HL-60/S4 (cell line): ENCODE measurements at regions not wholly inside any gene's neighbourhood (a gene's known extent, or its start where the extent isn't known, plus 50 kb on each side); places are given as distances from the start of the nearest gene placed in this dataset.

Experiments
- in situ Hi-C: fragments of 300-500 bp; cut with MboI; formaldehyde crosslinking; loops from 2 replicates; pipeline ENCODE4 v1.14.3; 2022; ENCODE audit warnings: low sequenced_read_pairs

- in situ Hi-C loops = no loop called here
Measured at GRCh38 chr4:13316354-13316753, 167.8 kb downstream of the RAB28 start.

DNA sequence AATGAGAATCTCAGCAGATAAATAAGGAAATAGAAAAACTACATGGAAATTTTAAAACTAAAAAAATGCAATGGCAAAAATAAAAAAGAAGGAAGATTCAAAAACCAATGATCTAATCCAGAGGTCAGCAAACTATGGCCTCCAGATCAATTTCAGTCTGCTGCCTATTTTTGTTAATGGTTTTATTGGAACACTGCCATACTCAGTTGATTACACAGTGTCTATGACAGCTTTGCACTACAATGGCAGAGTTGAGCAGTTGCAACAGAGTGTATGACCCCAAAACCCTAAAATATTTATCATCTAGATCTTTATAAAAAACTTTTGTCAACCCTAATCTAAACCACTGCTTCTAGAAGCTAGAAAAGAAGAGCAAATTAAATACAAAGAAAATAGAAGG is 170.3 kb downstream of the RAB28 start:
- in situ Hi-C loops = no loop called here

GRCh38 chr4:13312264-13312663 is 171.9 kb downstream of the RAB28 start:
- in situ Hi-C loops = no loop called here

DNA sequence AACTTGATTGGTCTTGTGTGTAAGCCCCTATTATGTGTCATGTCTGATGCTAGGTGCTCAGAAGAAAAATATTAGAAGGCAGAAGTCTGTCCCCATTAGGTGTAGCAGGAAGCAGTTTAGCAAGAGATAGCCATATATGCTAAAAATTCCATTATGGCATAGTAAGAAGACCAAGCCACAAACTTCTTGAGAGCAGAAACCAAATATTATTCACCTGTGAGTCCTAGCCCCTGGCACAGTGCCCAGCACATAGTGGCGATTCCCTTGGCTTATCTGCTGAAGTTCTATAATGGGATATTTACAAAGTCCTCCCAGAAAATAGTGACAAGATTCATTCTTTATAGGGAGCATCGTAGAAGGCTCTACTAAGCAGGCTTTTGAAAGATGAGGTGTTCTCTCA is 174.4 kb downstream of the RAB28 start:
- in situ Hi-C loops = no loop called here

DNA sequence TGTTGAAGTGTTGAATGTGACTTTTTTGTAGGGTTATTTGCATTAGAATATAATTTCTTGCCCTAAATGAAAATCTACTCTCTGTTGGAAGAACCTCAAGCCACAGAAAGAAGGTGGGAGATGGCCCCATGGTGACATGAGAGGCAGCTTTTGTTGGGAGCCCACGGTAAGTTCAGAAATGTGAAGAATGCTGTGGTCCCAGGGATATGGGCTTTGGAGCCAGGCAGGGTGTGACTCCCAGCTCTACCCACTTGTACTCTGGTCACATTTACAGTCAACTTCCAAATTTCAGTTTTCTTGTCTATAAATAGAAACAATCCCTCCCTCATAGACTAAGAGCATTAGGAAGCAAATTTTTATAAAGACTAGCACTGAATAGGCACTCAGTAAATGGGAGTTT is 177.8 kb downstream of the RAB28 start:
- in situ Hi-C loops = no loop called here

- in situ Hi-C loops = no loop called here
Measured at GRCh38 chr4:13302876-13303275, 181.3 kb downstream of the RAB28 start.

GRCh38 chr4:13299343-13299742 is 184.8 kb downstream of the RAB28 start:
- in situ Hi-C loops = no loop called here

DNA sequence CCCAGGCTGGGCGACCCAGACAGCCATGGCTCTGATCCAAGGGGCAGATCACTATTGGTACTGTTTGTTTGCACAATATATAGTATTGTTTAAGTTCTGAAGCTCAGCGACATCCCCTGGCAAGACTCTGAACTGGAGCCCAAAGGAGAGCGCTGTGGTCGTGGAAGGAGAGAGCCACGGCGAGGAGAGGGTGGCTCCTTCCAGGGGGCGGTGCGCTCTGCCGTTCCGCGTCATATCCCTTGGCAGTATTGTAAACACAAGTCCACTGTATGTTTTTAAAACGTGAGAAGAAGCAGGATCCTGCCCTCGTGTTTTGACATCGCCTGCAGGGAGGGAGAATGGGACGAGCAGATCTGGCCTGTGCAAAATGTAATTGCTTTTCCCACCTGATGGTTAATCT is 185.5 kb downstream of the RAB28 start:
- in situ Hi-C loops = no loop called here

- in situ Hi-C loops = no loop called here
Measured at GRCh38 chr4:13296986-13297385, 187.2 kb downstream of the RAB28 start.

DNA sequence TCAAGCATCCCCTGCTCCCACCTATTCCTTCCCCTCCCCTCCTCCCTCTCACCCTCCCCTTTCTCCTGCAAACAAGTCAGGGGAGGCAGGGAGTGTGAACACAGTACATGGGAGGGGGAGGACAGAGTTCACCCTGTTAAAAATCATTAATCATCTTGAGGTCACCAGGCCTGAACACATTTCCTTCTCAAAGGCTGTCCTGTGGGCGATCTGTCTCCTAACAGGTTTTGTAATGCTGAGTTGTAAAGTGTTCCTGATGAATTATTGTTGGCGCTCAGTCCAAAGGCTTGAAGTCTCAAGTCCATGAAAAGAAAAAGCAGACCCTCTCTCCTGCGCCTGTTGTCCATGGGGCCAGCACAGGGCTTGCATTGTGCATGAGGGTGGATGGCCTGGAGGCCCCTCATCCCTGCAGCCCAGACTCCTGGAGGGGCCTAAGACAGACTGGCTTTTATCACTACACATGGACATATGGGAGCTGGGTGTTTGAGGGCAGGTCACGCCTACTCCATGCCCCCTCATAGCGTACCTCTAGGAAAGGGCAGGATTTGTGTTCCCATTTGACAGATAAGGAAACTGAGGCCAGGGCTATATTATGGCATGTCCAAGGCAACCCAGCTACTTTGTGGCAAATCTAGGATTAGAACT is 189.1 kb downstream of the RAB28 start:
- in situ Hi-C loops = no loop called here

DNA sequence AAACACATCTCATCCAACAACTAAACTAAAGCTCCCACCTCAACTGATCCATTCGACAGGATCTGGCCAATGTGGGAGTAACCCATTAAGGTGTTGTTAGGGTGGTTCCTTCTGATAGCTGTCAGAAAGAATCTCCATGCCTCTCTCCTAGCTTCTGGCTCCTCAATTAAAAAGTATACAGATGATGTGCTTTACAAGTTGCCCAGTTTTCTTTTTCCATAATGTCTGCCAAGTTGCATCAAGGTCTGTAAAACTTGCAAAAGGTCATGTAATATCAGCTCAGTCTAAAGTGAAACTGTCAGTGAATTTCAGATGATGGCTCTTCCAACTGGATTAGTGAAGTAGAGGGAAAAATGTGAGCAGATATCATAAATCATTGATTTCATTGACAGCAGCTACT is 191.8 kb downstream of the RAB28 start:
- in situ Hi-C loops = no loop called here

DNA sequence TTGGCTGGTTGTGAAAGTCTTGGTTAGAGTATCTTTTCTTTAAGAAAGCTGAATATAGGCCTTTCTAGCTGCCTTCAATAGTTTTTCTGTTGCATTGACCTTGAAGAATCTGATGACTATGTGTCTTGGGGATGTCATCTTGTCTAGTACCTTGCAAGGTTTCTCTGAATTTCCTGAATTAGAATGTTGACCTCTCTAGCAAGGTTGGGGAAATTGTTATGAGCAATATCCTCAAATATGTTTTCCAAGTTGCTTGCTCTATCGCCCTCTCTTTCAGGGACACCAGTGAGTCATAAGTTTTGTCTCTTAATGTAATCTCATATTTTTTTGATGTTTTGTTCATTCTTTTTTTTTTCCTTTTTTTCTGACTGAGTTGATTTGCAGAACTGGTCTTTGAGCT is 194.7 kb downstream of the RAB28 start:
- in situ Hi-C loops = no loop called here

- in situ Hi-C loops = no loop called here
Measured at GRCh38 chr4:13285336-13285735, 198.8 kb downstream of the RAB28 start.

DNA sequence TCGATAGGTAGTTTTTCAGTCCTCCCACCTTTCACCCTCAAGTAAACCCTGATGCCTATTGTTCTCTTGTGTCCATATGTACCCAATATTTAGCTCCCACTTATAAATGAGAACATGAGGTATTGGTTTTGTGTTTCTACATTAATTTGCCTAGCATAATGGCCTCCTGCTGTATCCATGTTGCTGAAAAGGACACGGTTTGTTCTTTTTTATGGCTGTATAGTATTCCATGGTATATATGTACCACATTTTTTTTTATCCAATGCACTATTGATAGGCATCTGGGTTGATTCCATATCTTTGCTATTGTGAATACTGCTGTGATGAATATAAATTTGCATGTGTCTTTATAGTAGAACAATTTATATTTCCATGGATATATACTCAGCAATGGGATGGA is 199.2 kb downstream of the RAB28 start:
- in situ Hi-C loops = no loop called here

DNA sequence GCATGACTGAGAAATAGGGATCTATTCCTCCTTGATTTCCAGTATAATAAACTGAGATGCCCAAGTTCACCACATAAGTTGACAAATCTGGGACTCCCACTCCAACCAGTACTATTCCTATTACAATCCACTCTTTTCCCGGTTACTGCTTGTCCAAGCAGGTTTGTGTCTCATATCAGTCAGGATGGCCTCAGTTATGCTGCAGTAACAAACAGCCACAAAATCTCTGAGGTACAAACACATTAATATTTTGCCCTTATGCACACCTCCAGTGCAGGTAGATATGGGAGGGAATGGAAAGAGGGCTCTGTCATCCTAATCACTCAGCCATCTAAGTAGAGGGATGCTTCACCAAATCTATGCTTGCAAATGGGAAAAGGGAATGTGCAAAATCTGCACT is 207.8 kb downstream of the RAB28 start:
- in situ Hi-C loops = no loop called here

DNA sequence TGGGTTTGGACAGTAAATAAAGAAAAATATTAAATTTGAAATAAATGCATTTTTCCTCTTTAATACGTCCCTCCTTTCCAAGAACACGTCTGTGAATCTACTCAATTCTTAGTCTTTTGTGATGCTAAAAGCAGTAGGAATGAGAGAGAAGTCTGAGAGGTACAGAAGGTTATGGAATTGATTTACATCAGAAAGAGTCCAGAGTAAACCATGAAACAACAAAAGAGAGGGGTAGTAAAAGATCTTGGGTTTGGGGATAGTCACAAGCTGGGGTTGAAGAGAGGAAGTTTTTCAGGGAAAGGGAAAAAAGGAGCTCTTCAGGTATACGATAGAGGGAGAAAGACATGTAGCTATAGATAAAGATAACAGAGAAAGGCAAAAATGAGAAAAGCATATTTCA is 215.4 kb downstream of the RAB28 start:
- in situ Hi-C loops = no loop called here

- in situ Hi-C loops = no loop called here
Measured at GRCh38 chr4:13268165-13268564, 216.0 kb downstream of the RAB28 start.

DNA sequence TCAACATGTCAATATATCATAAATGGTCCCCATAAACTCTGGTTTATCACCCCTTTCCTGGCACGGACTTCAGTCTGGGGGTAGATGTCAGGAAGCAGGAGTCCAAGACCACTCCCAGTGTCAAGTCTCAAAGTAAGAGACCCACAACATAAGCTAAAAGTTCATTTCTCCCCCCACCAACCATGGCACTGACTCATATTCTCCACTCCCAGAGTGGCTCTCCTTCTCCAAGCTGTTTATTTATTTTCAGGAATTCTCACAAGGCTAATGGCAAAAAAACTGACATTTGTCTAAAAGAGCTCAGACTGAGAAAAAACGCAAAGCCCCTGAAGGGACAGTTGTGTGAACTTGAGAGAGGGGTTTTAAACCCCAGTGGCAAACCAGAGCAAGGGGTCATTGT is 217.0 kb downstream of the RAB28 start:
- in situ Hi-C loops = no loop called here

DNA sequence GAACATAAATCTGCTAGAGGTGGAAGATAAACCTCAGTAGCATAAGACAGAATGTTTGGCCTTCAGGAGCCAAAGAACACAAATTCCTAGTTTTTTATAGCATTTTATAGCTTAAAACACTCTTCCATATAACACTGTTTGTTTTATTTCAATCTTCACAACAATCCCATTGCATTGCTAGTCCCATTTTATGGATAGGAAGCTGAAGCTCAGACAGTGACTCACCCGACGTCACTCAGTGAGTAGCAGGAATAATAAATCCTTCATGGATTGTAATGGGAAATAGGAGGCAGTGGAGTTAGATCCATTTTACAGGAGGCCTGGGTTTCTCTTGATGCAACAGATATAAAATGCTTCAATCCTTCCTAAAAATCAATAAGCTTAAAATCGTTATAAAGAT is 217.5 kb downstream of the RAB28 start:
- in situ Hi-C loops = no loop called here

- in situ Hi-C loops = no loop called here
Measured at GRCh38 chr4:13263967-13264525, 220.1 kb downstream of the RAB28 start.

DNA sequence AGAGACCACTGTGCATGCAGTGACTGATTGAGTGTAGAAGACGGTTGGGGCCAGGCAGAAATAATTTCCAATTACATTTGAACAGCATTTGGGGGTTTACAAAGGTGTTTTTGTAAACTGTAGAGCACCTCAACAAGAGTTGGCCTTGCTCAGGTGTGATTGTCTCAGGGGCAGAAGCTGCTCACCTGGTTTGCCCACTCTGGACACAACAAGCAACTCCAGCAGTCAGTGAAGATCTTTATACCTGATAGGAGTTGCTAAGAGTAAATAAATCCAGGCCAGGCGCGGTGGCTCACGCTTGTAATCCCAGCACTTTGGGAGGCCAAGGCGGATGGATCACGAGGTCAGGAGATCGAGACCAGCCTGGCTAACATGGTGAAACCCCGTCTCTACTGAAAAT is 221.3 kb downstream of the RAB28 start:
- in situ Hi-C loops = no loop called here

DNA sequence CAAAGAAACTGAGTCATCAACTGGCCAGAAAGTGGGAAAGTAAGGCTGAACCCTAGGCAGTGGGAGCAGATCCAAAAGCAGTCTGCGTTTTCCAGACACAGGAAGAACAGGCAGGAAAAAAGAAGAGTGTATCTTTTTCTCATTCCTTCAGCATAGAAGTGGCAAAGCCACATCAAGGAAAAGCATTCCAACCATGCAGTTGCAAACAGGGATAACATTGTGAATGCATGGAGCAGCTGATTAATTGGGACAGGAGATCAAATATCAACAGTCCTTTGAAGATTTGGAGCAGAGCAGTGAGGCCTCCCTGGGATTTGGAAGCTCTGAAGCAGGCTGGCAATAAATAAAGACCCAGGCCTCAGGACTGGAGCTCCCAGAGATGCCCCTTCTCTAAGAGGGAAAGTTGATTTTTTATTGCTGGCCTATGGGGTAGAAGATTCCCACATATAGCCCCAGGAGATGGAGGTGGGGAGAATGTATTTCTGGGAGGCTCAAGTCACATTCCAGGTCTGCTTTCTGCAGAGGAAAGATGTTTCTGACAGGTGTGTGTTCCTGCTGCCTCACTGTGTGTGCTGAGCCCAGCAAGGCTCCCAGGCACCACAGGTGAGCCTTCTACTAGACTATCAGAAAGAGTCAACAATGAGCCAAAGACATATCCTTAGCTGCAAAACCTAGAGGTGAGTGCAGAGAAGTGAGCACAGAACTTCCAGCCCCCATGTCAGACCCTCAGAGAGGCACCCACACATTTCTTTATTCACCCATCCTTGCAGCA is 222.5 kb downstream of the RAB28 start:
- in situ Hi-C loops = no loop called here
